ENCODE measurements at regions not wholly inside any gene's neighbourhood (a gene's known extent, or its start where the extent isn't known, plus 50 kb on each side); places are given as distances from the start of the nearest gene placed in this dataset.

DNA sequence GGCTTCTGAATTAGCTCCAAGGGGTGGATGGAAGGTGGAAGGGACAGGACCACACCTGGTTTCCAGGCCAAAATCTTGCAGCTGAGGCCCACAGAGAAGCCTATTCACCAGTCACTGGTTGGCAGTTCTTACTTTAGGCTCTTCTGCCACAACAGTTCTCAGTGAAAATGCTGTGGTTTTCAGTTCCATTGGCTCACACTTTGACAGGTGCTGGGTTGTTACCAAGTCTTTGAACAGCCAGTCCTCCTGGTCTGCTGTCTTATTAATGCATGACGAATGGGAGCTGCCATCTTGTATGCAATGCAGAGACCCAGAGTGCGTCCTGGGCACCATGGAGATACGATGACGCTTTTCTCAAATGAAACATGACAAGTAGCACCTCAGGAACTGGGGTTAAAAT is 232.0 kb upstream of the ZBED5 start (continued):
- no peak for TF ChIP-seq CHD7 (IDR thresholded peaks at IDR 0.05; ENCODE audit: insufficient replicate concordance, low read length)
- no peak for TF ChIP-seq FOSL1 (IDR thresholded peaks at IDR 0.05; ENCODE audit: insufficient read depth, low read depth, low read length)
- no peak for TF ChIP-seq GTF2F1 (IDR thresholded peaks at IDR 0.05; ENCODE audit: borderline replicate concordance, low read depth, low read length)
- no peak for TF ChIP-seq MAFK (IDR thresholded peaks at IDR 0.05; ENCODE audit: low read depth, low read length)
- TF ChIP-seq SRF (IDR thresholded peaks at IDR 0.05; ENCODE audit: low read depth, low read length): no peak
- TF ChIP-seq, protein P1, sequence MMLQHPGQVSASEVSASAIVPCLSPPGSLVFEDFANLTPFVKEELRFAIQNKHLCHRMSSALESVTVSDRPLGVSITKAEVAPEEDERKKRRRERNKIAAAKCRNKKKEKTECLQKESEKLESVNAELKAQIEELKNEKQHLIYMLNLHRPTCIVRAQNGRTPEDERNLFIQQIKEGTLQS (IDR thresholded peaks at IDR 0.05; ENCODE audit: insufficient read depth, low read depth, low read length): no peak

Measured in H1 (cell line).